H1 (cell line): ENCODE measurements at regions not wholly inside any gene's neighbourhood (a gene's known extent, or its start where the extent isn't known, plus 50 kb on each side); places are given as distances from the start of the nearest gene placed in this dataset.
A peak's percentile ranks its signal among the peaks of the same experiment; 100 is the strongest.

Experiments
- CTCF ChIA-PET: fragments of 300-600 bp; sonication (Branson Sonifier 250); formaldehyde crosslinking; loops from one replicate; lab custom pipeline; 2021; ENCODE audit not compliant: partially characterized antibody; lab: Charles Lee
- POLR2A ChIA-PET: fragments of 300-600 bp; sonication (Branson Sonifier 250); formaldehyde crosslinking; loops from one replicate; lab custom pipeline; 2021; ENCODE audit warnings: inconsistent platforms; ENCODE audit not compliant: partially characterized antibody; lab: Charles Lee
- DNase-seq, 2 experiments: peaks; one replicate each; pipeline versions ENCODE4 v3.0.0 to v3.0.0-alpha.2; 2010 to 2022; ENCODE audit warnings: low spot score in 2 of 2, low read depth in 1 of 2, mixed read lengths in 1 of 2
- FAIRE-seq: peaks from 2 replicates; lab custom pipeline; 2011; peaks lifted over from hg19 to GRCh38; lab: Jason Lieb, UNC
- H2AFZ ChIP-seq: 2 replicates; pipeline ENCODE4 v1.8.1; 2012; ENCODE audit warnings: low read length, inconsistent platforms
- H2AK5ac ChIP-seq: 2 replicates; pipeline ENCODE4 v1.6.1; 2013; ENCODE audit warnings: low read depth, low read length
- H2BK120ac ChIP-seq: replicated peaks from 2 replicates; pipeline ENCODE3; 2013; ENCODE audit warnings: low read depth, low read length, inconsistent platforms
- H2BK12ac ChIP-seq: 2 replicates; pipeline ENCODE4 v1.6.1; 2013; ENCODE audit warnings: low read depth, low read length
- H2BK15ac ChIP-seq: 2 replicates; pipeline ENCODE4 v1.6.1; 2013; ENCODE audit warnings: low read length
- H2BK20ac ChIP-seq: 2 replicates; pipeline ENCODE4 v1.6.1; 2013; ENCODE audit warnings: low read length
- H2BK5ac ChIP-seq: 2 replicates; pipeline ENCODE4 v1.6.1; 2013; ENCODE audit warnings: low read depth, low read length
- H3K14ac ChIP-seq: 2 replicates; pipeline ENCODE4 v1.6.1; 2013; ENCODE audit warnings: inconsistent platforms; ENCODE audit not compliant: insufficient read length
- H3K18ac ChIP-seq: 2 replicates; pipeline ENCODE4 v1.6.1; 2013; ENCODE audit warnings: low read length; ENCODE audit errors: extremely low read depth
- H3K23ac ChIP-seq: 2 replicates; pipeline ENCODE4 v1.6.1; 2013; ENCODE audit warnings: inconsistent platforms; ENCODE audit not compliant: insufficient read length
- H3K23me2 ChIP-seq: 2 replicates; pipeline ENCODE4 v1.6.1; 2013; ENCODE audit warnings: low read depth, low read length
- H3K27ac ChIP-seq: 2 replicates; pipeline ENCODE4 v1.6.1; 2011; ENCODE audit warnings: low read depth, low read length, inconsistent platforms
- H3K27me3 ChIP-seq, 4 experiments: replicated peaks in 1 of 4; 1 replicate in 1 of 4; 2 replicates in 3 of 4; pipeline versions ENCODE4 v1.6.1 to v1.8.1; 2011 to 2013; ENCODE audit warnings: low read length in 3 of 4, mild to moderate bottlenecking in 3 of 4, inconsistent platforms in 2 of 4, mixed read lengths in 2 of 4, moderate library complexity in 1 of 4; ENCODE audit not compliant: control insufficient read depth in 3 of 4, insufficient read depth in 3 of 4; ENCODE audit errors: extremely low read depth in 1 of 4
- H3K36me3 ChIP-seq, 4 experiments: 2 replicates each; pipeline versions ENCODE4 v1.6.1 to v1.8.1; 2011 to 2013; ENCODE audit warnings: mild to moderate bottlenecking in 4 of 4, low read length in 3 of 4, moderate library complexity in 2 of 4, control low read depth in 1 of 4, inconsistent platforms in 1 of 4; ENCODE audit not compliant: insufficient read depth in 4 of 4, control insufficient read depth in 2 of 4
- H3K4ac ChIP-seq: replicated peaks from 2 replicates; pipeline ENCODE3; 2013; ENCODE audit warnings: low read length, low read depth, mixed read lengths, inconsistent platforms; ENCODE audit not compliant: insufficient read length
- H3K4me1 ChIP-seq, 4 experiments: replicated peaks in 1 of 4; 1 replicate in 1 of 4; 2 replicates in 3 of 4; pipeline versions ENCODE4 v1.6.1 to v1.8.1; 2011 to 2013; ENCODE audit warnings: low read length in 3 of 4, inconsistent platforms in 2 of 4, mixed read lengths in 1 of 4; ENCODE audit not compliant: insufficient read depth in 4 of 4, control insufficient read depth in 3 of 4
- H3K4me2 ChIP-seq, 2 experiments: 2 replicates each; pipeline versions ENCODE4 v1.6.1 to v1.8.1; 2011 to 2013; ENCODE audit warnings: low read depth in 2 of 2, low read length in 2 of 2, control low read depth in 1 of 2, inconsistent platforms in 1 of 2, mild to moderate bottlenecking in 1 of 2; ENCODE audit not compliant: insufficient read depth in 1 of 2
- H3K4me3 ChIP-seq, 4 experiments: fragments of 200-600, 300-600 bp in 1 of 4; sonication (generic), shearing (Covaris generic), sonication (Bioruptor Twin) in 1 of 4; 2 replicates each; pipeline versions ENCODE4 v1.5.1 to v1.8.1; 2011 to 2016; ENCODE audit warnings: low read length in 4 of 4, low read depth in 3 of 4, control low read depth in 2 of 4, inconsistent platforms in 2 of 4, mild to moderate bottlenecking in 2 of 4, mixed read lengths in 1 of 4, moderate library complexity in 1 of 4; ENCODE audit not compliant: insufficient read depth in 2 of 4; ENCODE audit errors: extremely low read depth in 1 of 4
- H3K56ac ChIP-seq: replicated peaks from 2 replicates; pipeline ENCODE3; 2013; ENCODE audit warnings: low read depth, mild to moderate bottlenecking, mixed read lengths, low read length, inconsistent platforms; ENCODE audit not compliant: insufficient read length
- H3K79me1 ChIP-seq: 2 replicates; pipeline ENCODE4 v1.6.1; 2013; ENCODE audit warnings: low read depth, low read length, control low read depth
- H3K79me2 ChIP-seq, 2 experiments: 2 replicates each; pipeline versions ENCODE4 v1.6.1 to v1.8.1; 2012 to 2013; ENCODE audit warnings: low read length in 2 of 2, mild to moderate bottlenecking in 2 of 2, inconsistent platforms in 1 of 2; ENCODE audit not compliant: insufficient read depth in 2 of 2, control insufficient read depth in 1 of 2
- H3K9ac ChIP-seq, 4 experiments: replicated peaks in 1 of 4; 1 replicate in 1 of 4; 2 replicates in 3 of 4; pipeline versions ENCODE4 v1.6.1 to v1.8.1; 2011 to 2013; ENCODE audit warnings: low read depth in 3 of 4, low read length in 3 of 4, control low read depth in 2 of 4, mild to moderate bottlenecking in 2 of 4, moderate library complexity in 2 of 4, inconsistent platforms in 1 of 4; ENCODE audit errors: extremely low read depth in 1 of 4
- H3K9me3 ChIP-seq, 2 experiments: 2 replicates each; pipeline versions ENCODE4 v1.6.1 to v1.8.1; 2012 to 2013; ENCODE audit warnings: mild to moderate bottlenecking in 2 of 2, moderate library complexity in 2 of 2, control low read depth in 1 of 2, inconsistent platforms in 1 of 2, low read depth in 1 of 2, low read length in 1 of 2, mixed read lengths in 1 of 2; ENCODE audit not compliant: insufficient read depth in 2 of 2
- H4K20me1 ChIP-seq, 2 experiments: replicated peaks in 1 of 2; 2 replicates each; pipeline versions ENCODE3 to v1.8.1; 2011 to 2013; ENCODE audit warnings: inconsistent platforms in 2 of 2, low read length in 2 of 2, mild to moderate bottlenecking in 1 of 2; ENCODE audit not compliant: insufficient read depth in 2 of 2, control insufficient read depth in 1 of 2
- H4K5ac ChIP-seq: 2 replicates; pipeline ENCODE4 v1.6.1; 2013; ENCODE audit warnings: low read length, low read depth, mixed read lengths, inconsistent platforms; ENCODE audit not compliant: insufficient read length
- H4K8ac ChIP-seq: 2 replicates; pipeline ENCODE4 v1.8.0; 2013; ENCODE audit warnings: mild to moderate bottlenecking, moderate library complexity, low read length, inconsistent platforms; ENCODE audit not compliant: insufficient read depth; ENCODE audit errors: extremely low read depth
- H4K91ac ChIP-seq: replicated peaks from 2 replicates; pipeline ENCODE3; 2013; ENCODE audit warnings: low read length, mixed read lengths, inconsistent platforms; ENCODE audit not compliant: insufficient read length
- BRCA1 ChIP-seq: IDR thresholded peaks from 2 replicates; pipeline ENCODE4 v1.6.1; 2012; ENCODE audit warnings: low read depth, low read length, improper control_type of control experiment
- RNF2 ChIP-seq: fragments of 200-900, 300-1000 bp; sonication (generic); IDR thresholded peaks from 2 replicates; pipeline ENCODE4 v1.7.1; 2016; ENCODE audit warnings: borderline replicate concordance, low read depth, mild to moderate bottlenecking, antibody characterized with exemption, low read length; ENCODE audit not compliant: poor library complexity, severe bottlenecking; ENCODE audit errors: missing control alignments
- SIRT6 ChIP-seq: IDR thresholded peaks from one replicate; pipeline ENCODE4 v1.7.1; 2012; ENCODE audit warnings: low read length, inconsistent platforms
- ZNF274 ChIP-seq: IDR thresholded peaks from 2 replicates; pipeline ENCODE4 v1.7.0; 2012; ENCODE audit warnings: low read length, borderline replicate concordance; ENCODE audit errors: extremely low read depth
- WGBS, 2 experiments: shearing (Covaris generic) in 1 of 2; methylation state at CpG; one replicate each; pipeline versions ENCODE4 v1.1.6 to v1.1.7; 2013 to 2015; ENCODE audit warnings: low lambda C conversion rate in 2 of 2, mixed read lengths in 2 of 2, inconsistent platforms in 1 of 2, low coverage in 1 of 2, missing lambda C conversion rate in 1 of 2; ENCODE audit not compliant: insufficient replicate concordance in 2 of 2, insufficient coverage in 1 of 2, insufficient read length in 1 of 2; ENCODE audit errors: extremely low coverage in 1 of 2, missing lambda C conversion rate in 1 of 2; 5-methylcytosine and 5-hydroxymethylcytosine counted together

DNA sequence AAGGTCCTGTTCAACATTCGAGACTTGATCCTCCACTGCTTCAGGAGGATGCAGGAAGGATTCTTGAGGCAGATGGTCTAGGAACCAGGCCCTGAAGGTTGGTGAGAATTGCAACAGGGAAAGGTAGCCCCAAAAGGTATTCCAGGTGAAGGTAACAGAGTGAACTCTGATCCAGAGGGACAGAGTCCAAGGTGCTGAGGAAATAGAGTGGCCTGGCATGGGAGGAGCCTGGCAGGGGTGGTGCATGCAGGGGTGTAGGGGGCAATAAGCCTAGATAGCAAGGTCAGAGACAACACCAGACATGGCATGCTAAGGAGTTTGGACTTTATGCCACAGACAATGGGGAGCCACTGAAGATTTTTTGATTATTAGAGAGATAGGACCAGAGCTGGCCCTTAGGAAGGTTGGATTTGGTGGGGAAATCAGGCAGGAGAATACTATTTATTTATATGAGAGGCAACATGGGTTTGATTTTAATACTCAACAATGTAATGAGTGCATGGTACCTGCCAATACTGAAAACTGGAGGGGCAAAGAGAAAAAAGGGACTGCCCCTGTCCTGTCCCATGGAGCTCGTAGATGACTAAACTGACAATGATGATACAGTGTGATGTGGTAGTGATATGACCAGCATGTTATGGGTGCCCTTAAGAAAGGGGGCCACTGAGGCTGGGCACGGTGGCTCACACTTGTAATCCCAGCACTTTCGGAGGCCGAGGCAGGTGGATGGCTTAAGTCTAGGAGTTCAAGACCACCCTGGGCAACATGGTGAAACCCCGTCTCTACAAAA lies 50.5 kb upstream of the TMED10 start:
- ChIA-PET POLR2A (interaction anchor here (1.4 kb wide), 1 partner anchor 32 kb away, joined by 5 read pairs; no protein-coding TSS in a partner anchor), CTCF (no interaction called here)
- H3K56ac ChIP-seq: no peak overlapping the region
- H4K8ac ChIP-seq: no peak overlapping the region
- H2AK5ac ChIP-seq: no peak overlapping the region
- no peaks in the 10 kb centered on the region; the same call in 1 of the 2 replicates for H3K23me2 ChIP-seq
- no peak overlapping the region for H2BK5ac ChIP-seq
- peaks cover 0 to 1% of the 10 kb centered on the region in 2 experiments for H4K20me1 ChIP-seq
- TF ChIP-seq RNF2 (no peak), ZNF274 (no peak), BRCA1 (no peak), SIRT6 (no peak)
- TF ChIP-seq, all 59 proteins: peak for 0
- WGBS, 2 experiments: 93% methylated on average over 6 of the region's 6 CpGs; no CpG with 5 or more reads in 1 of the 2 experiments
- Histone ChIP-seq H2AFZ (no peak overlapping the region), H3K4me2 (no peak overlapping the region), H2BK15ac (0 out of 2 replicates have a peak overlapping the region, but pooled peaks have one; percentile 49), H3K79me1 (no peaks in the 10 kb centered on the region), H2BK12ac (no peak overlapping the region), H3K4ac (no peak overlapping the region), H3K27ac (no peak overlapping the region), H3K27me3 (no peaks in the 10 kb centered on the region), H3K23ac (no peak overlapping the region), H2BK20ac (no peak overlapping the region), H2BK120ac (no peak overlapping the region), H4K5ac (no peak overlapping the region), H3K14ac (no peak overlapping the region), H3K4me3 (no peak overlapping the region), H3K9me3 (no peaks in the 10 kb centered on the region), H3K36me3 (no peaks in the 10 kb centered on the region), H3K9ac (no peak overlapping the region), H3K79me2 (no peaks in the 10 kb centered on the region), H3K18ac (no peak overlapping the region), H4K91ac (no peak overlapping the region), H3K4me1 (peaks cover 3 to 11% (median 5%) of the 10 kb centered on the region in 4 experiments; a peak in 6 of 7 replicates)
- DNase-seq (no peak), FAIRE-seq (no peak)
